ENCODE measurements at regions not wholly inside any gene's neighbourhood (a gene's known extent, or its start where the extent isn't known, plus 50 kb on each side); places are given as distances from the start of the nearest gene placed in this dataset.

GRCh38 chr5:87164409-87164808 is 103.3 kb upstream of the RASA1 start:
- TF ChIP-seq, protein P1, sequence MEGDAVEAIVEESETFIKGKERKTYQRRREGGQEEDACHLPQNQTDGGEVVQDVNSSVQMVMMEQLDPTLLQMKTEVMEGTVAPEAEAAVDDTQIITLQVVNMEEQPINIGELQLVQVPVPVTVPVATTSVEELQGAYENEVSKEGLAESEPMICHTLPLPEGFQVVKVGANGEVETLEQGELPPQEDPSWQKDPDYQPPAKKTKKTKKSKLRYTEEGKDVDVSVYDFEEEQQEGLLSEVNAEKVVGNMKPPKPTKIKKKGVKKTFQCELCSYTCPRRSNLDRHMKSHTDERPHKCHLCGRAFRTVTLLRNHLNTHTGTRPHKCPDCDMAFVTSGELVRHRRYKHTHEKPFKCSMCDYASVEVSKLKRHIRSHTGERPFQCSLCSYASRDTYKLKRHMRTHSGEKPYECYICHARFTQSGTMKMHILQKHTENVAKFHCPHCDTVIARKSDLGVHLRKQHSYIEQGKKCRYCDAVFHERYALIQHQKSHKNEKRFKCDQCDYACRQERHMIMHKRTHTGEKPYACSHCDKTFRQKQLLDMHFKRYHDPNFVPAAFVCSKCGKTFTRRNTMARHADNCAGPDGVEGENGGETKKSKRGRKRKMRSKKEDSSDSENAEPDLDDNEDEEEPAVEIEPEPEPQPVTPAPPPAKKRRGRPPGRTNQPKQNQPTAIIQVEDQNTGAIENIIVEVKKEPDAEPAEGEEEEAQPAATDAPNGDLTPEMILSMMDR (conservative IDR thresholded peaks at IDR 0.05; ENCODE audit: low read length), result no peak
- no peak for TF ChIP-seq EZH2phosphoT487 (IDR thresholded peaks at IDR 0.05; ENCODE audit: borderline replicate concordance, low read depth, low read length)

Measured in OCI-LY7 (cell line).